T-helper 1 cell treated with Interleukin-12 subunit alpha and Interleukin-12 subunit beta and Interleukin-4 antibody, amounts not matched to agents 30 μg/mL and 1 μg/mL, for 36 hours (primary cell): ENCODE measurements at regions not wholly inside any gene's neighbourhood (a gene's known extent, or its start where the extent isn't known, plus 50 kb on each side); places are given as distances from the start of the nearest gene placed in this dataset.
"Not testable (repeated sequence)": the region's sequence is repeated elsewhere in the genome, so short reads cannot be mapped to it uniquely, and the experiment has no call there.

Experiments
- H3K27ac Mint-ChIP-seq: one replicate; pipeline ENCODE4 v1.8.0; 2021; ENCODE audit warnings: mild to moderate bottlenecking, mixed read lengths
- H3K27me3 Mint-ChIP-seq: one replicate; pipeline ENCODE4 v1.8.0; 2021; ENCODE audit warnings: low read depth, mixed read lengths
- H3K36me3 Mint-ChIP-seq: one replicate; pipeline ENCODE4 v1.8.0; 2021; ENCODE audit warnings: low read depth, mixed read lengths
- H3K4me1 Mint-ChIP-seq: one replicate; pipeline ENCODE4 v1.8.0; 2021; ENCODE audit warnings: low read depth, mixed read lengths
- H3K4me3 Mint-ChIP-seq: one replicate; pipeline ENCODE4 v1.8.0; 2021; ENCODE audit warnings: mild to moderate bottlenecking, moderate library complexity, mixed read lengths
- H3K9me3 Mint-ChIP-seq: one replicate; pipeline ENCODE4 v1.8.0; 2021; ENCODE audit warnings: mixed read lengths

DNA sequence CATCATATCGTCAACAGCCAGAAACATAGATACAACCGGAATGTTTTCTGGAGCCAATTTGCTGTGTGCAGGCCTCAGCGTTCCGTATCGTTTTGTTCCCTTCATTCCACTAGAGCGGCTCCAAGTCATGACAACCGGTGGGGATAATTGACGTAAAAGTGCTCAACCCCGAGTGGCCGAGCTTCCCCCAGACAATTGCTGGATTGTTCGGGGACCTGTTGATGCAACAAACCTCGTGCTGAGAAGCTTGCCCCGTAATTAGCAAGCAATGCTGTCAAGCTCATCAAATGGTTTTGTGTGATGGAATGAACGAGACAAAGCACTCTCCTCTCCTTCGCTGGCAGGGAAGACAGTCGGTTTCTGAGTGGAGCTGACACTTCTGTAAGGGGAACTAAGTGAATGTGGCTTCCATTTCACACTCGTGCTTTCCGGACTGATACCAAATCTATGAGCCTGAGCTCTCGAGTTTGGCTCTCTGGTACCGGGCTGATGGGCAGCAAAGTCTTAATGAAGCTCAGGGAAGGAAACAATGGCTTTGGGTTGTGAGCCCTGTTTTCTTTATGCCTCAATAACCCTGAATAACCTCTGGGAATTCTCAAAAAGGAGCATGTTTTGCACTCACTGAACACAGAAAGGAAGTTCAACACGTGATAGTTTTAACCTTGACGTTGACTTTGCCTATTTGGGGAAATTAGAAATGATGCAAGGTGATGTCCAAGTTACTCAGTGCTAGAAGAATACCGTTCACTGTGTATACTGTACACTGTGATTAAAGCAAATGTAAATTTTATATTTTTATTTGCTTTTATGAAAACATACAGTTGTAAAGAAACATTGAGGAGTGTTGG lies 220.5 kb downstream of the BAMBI start:
- Mint-ChIP-seq H3K36me3 (no peaks in the 10 kb centered on the region), H3K27ac (no peak overlapping the region), H3K4me3 (no peak overlapping the region), H3K4me1 (no peaks in the 10 kb centered on the region), H3K9me3 (no peaks in the 10 kb centered on the region), H3K27me3 (no peaks in the 10 kb centered on the region)

DNA sequence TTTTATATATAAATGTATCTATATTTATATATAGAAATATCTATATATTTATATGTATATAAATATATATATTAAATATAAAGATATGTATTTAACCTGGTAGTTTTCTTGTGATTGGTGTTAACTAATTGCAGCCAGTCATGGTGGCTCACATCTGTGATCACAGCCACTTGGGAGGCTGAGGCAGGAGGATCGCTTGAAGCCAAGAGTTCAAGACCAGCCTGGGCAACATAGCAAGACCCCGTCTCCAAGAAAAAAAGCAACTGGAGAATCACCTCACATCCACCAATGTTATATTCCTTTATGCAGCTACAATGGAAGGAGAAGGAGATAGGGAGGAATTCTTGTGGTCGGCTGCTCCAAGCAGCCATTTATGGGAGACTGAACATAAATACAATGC lies 224.9 kb downstream of the BAMBI start:
- no peaks in the 10 kb centered on the region for H3K4me1 Mint-ChIP-seq
- H3K9me3 Mint-ChIP-seq: no peaks in the 10 kb centered on the region
- no peaks in the 10 kb centered on the region for H3K36me3 Mint-ChIP-seq
- no peak overlapping the region for H3K27ac Mint-ChIP-seq
- no peaks in the 10 kb centered on the region for H3K27me3 Mint-ChIP-seq
- H3K4me3 Mint-ChIP-seq: no peak overlapping the region

DNA sequence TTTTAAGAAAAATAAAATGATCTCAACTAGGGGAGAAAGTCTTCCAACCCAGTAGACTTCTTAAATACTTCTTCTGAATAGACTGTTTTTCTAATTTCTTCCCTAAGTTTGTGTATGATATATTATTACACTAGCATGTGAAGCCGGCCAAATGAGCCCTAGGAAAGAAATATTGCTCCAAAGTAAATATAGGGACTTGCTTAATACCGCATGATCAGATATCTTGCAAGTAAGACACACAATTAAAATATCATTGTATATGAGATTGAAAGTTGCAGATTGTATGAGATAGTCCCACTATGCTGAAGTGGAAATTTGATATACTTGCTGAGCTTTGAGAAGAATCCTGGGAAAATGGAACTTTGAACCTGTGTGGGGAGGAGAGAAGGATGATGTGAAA lies 225.7 kb downstream of the BAMBI start:
- Mint-ChIP-seq H3K9me3 (no peaks in the 10 kb centered on the region), H3K4me1 (no peaks in the 10 kb centered on the region), H3K4me3 (no peak overlapping the region), H3K27me3 (no peaks in the 10 kb centered on the region), H3K27ac (no peak overlapping the region), H3K36me3 (no peaks in the 10 kb centered on the region)

DNA sequence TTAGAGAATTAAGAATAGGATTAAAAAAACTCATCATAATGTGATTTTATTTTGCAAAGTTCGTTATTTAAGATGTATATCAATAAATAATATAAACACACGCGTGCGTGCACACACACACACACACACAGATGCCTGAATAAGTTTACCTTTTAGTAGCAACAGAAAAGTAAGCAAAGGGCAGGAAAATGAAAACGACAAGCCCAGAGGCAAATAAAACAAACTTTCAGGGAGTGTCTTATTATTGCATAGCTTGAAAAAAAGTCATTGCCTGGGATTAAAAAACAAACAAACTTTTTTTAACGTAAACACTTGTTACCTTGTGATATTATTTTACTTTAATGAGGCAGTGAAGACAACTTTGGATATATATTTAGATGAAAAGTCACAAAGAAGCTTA lies 226.4 kb downstream of the BAMBI start:
- H3K27me3 Mint-ChIP-seq: no peaks in the 10 kb centered on the region
- H3K36me3 Mint-ChIP-seq: no peaks in the 10 kb centered on the region
- H3K4me3 Mint-ChIP-seq: no peak overlapping the region
- no peaks in the 10 kb centered on the region for H3K9me3 Mint-ChIP-seq
- no peak overlapping the region for H3K27ac Mint-ChIP-seq
- no peaks in the 10 kb centered on the region for H3K4me1 Mint-ChIP-seq

DNA sequence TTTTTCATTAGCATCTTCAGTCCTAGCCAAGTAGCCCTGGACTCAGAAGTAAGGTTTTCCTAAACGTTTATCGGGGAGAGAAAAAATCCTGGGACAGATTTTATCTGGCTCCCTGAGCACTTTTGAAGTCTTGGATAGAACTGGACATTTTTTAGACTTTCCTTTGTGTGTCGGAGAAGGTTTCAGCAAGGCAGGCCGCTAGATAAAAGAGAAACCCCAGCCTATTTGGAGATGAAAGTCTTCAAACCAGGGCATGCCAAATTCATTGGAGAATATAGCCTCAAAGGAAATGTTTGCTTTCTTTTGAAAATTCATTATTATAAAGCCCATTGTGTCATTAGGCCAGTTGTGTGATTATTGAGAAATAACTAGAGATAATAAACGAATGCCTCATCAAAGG lies 228.1 kb downstream of the BAMBI start:
- no peaks in the 10 kb centered on the region for H3K9me3 Mint-ChIP-seq

DNA sequence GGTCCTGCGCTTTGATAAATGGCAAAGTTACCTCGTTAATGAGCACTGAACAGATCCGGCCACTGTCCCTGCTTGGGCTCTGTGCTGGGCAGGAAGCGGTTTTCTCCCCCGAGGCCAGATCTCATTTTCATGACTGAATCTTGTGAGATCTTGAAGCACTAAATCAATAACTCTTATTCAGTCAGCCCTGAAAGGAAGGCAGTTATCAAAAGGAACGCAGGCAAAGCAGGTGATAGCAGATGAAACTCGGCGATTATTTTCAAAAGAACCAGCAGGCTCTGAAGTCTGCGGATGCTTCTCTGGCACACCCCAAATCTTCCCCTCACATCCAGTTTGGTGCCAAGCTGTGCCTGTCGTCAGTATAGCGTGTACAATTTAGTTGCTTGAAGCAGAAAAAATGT lies 228.7 kb downstream of the BAMBI start:
- H3K9me3 Mint-ChIP-seq: no peaks in the 10 kb centered on the region
- H3K4me1 Mint-ChIP-seq: no peaks in the 10 kb centered on the region
- no peak overlapping the region for H3K4me3 Mint-ChIP-seq
- no peaks in the 10 kb centered on the region for H3K36me3 Mint-ChIP-seq
- H3K27ac Mint-ChIP-seq: no peak overlapping the region
- H3K27me3 Mint-ChIP-seq: no peaks in the 10 kb centered on the region

More for the DNA sequence above, 228.1 kb downstream of the BAMBI start:
- H3K4me1 Mint-ChIP-seq: no peaks in the 10 kb centered on the region
- no peak overlapping the region for H3K27ac Mint-ChIP-seq
- H3K36me3 Mint-ChIP-seq: no peaks in the 10 kb centered on the region
- no peaks in the 10 kb centered on the region for H3K27me3 Mint-ChIP-seq
- H3K4me3 Mint-ChIP-seq: no peak overlapping the region

DNA sequence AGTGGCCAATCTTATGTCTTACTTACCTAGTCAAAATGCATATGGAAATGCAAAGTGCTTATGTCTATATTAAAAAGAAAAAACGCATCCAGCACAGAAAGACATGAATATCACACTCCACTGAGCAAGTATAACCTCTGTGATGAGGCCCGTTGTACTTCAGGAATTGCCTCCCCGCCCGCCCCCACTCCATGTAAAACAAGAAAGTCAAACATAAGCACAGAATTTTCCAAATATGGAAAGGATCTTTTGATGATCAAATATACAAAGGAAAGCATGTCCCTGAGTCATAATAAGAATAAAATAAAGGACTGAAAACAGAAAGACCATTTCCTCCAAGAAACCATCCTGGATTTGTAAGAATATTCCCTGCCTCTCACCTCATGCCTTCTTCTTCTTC lies 229.1 kb downstream of the BAMBI start:
- H3K9me3 Mint-ChIP-seq: no peaks in the 10 kb centered on the region
- H3K36me3 Mint-ChIP-seq: no peaks in the 10 kb centered on the region
- H3K27me3 Mint-ChIP-seq: no peaks in the 10 kb centered on the region
- no peaks in the 10 kb centered on the region for H3K4me1 Mint-ChIP-seq
- H3K4me3 Mint-ChIP-seq: no peak overlapping the region
- no peak overlapping the region for H3K27ac Mint-ChIP-seq

DNA sequence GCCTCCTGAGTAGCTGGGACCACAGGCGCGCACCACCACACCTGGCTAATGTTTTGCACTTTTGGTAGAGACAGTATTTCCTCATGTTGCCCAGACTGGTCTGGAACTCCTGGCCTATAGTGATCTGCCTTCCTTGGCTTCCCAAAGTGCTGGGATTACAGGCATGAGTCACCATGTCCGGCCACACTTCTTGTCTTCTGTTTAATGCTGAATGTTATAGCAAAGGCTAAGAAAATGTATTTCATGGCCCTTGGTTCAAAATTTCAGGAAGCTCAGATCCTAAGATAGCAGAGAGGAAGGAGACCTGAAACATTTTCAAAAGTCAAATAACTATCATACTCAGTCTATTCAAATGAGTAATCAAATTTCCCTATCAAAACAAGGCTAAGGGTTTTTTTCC lies 229.6 kb downstream of the BAMBI start:
- no peaks in the 10 kb centered on the region for H3K9me3 Mint-ChIP-seq
- H3K4me1 Mint-ChIP-seq: no peaks in the 10 kb centered on the region
- H3K27me3 Mint-ChIP-seq: no peaks in the 10 kb centered on the region
- H3K36me3 Mint-ChIP-seq: no peaks in the 10 kb centered on the region
- H3K4me3 Mint-ChIP-seq: no peak overlapping the region
- no peak overlapping the region for H3K27ac Mint-ChIP-seq

DNA sequence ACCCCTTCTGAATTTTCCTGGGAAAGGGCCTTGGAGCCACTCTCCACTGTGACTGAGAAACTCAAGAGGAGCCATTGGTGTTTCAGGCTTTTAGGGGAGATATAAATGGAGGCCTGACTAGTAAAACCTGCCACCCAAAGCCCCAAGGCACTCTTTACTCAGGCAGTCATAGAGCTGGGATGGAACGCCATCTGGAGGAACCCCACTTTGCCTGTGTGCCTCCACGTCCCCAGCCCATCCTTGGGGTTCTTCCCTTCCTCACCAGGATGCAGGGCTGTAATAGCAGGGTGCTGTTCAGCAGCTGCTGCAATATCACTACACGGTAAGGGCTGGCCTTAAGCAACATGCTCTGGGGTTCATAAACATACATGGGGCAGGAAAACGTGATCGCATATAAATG lies 232.6 kb downstream of the BAMBI start:
- H3K27me3 Mint-ChIP-seq: no peaks in the 10 kb centered on the region
- no peaks in the 10 kb centered on the region for H3K36me3 Mint-ChIP-seq
- no peak overlapping the region for H3K27ac Mint-ChIP-seq
- no peaks in the 10 kb centered on the region for H3K4me1 Mint-ChIP-seq
- no peak overlapping the region for H3K4me3 Mint-ChIP-seq
- no peaks in the 10 kb centered on the region for H3K9me3 Mint-ChIP-seq

DNA sequence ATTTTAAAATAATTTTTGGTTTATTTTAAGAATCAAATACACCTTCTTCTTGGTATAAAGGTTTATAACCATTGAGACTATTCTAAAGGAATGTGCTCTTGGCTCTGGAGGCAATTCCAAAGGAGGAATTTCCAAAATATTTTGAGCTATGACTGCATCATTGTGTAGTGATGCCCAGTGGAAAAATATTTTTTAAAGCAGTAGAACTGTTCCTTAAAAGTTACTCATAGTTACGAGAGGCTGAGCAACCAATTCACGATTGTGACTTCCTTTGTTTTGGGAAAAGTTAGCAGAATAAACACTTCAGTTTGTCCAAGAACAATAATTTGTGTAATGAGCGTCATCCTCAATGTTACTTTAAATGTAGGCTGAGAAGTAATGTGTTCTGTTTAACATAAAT lies 233.6 kb downstream of the BAMBI start:
- no peaks in the 10 kb centered on the region for H3K9me3 Mint-ChIP-seq
- H3K27me3 Mint-ChIP-seq: no peaks in the 10 kb centered on the region
- no peak overlapping the region for H3K27ac Mint-ChIP-seq
- no peaks in the 10 kb centered on the region for H3K36me3 Mint-ChIP-seq
- H3K4me1 Mint-ChIP-seq: no peaks in the 10 kb centered on the region
- H3K4me3 Mint-ChIP-seq: no peak overlapping the region

DNA sequence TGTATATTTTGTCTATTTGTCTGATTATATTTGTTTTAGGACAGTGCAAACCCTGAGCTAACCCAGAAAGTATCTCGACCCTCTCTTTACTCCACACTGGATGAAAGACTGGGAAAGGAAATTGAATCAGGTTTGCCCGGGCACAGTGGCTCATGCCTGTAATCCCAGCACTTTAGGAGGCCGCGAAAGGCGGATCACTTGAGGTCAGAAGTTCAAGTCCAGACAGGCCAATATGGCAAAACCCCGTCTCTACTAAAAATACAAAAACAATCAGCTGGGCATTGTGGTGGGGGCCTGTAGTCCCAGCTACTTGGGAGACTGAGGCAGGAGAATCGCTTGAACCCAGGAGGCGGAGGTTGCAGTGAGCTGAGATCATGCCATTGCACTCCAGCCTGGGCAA lies 234.2 kb downstream of the BAMBI start:
- not testable (repeated sequence) for H3K4me3 Mint-ChIP-seq, H3K4me1 Mint-ChIP-seq

DNA sequence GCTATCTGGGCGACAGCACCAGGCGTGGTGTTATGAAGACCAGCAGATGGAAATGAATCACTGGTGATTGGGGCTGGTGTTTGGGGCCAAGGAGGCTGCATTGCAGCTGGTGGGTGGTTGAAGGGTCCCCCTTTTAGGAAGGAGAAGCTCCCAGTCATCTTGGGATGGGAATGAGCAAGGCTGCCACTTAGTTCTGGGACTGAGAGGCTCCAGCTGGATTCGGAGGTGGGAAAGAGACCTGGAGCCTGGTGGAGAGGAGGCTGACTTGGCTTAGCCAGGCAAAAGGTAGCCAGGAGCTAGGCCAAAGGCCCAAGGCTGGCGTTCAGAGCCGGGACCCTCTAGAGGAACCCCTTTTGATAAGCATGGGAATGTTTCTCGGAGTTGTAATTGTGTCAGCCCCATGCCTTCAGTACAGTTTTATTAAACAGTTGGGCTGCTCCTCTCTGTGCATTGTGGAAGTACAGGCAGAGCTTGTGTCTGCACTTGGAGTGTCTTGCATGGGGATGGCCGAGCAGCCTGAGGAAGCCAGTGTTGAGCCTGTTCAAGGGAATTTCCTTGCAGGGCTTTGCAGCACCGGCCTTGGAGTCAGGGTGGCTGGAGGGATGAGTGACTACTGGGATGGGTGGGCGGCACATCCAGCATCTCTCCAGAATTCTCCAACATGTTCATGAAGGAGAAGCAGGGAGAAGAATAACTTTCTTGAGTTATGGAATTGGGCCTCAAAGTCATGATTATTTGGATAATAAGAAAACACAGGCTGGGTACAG lies 234.9 kb downstream of the BAMBI start:
- Mint-ChIP-seq H3K4me3 (no peak overlapping the region), H3K4me1 (no peaks in the 10 kb centered on the region), H3K9me3 (no peaks in the 10 kb centered on the region), H3K36me3 (no peaks in the 10 kb centered on the region), H3K27me3 (no peaks in the 10 kb centered on the region), H3K27ac (no peak overlapping the region)

More for the DNA sequence above, 234.2 kb downstream of the BAMBI start:
- not testable (repeated sequence) for H3K36me3 Mint-ChIP-seq, H3K9me3 Mint-ChIP-seq, H3K27me3 Mint-ChIP-seq, H3K27ac Mint-ChIP-seq

DNA sequence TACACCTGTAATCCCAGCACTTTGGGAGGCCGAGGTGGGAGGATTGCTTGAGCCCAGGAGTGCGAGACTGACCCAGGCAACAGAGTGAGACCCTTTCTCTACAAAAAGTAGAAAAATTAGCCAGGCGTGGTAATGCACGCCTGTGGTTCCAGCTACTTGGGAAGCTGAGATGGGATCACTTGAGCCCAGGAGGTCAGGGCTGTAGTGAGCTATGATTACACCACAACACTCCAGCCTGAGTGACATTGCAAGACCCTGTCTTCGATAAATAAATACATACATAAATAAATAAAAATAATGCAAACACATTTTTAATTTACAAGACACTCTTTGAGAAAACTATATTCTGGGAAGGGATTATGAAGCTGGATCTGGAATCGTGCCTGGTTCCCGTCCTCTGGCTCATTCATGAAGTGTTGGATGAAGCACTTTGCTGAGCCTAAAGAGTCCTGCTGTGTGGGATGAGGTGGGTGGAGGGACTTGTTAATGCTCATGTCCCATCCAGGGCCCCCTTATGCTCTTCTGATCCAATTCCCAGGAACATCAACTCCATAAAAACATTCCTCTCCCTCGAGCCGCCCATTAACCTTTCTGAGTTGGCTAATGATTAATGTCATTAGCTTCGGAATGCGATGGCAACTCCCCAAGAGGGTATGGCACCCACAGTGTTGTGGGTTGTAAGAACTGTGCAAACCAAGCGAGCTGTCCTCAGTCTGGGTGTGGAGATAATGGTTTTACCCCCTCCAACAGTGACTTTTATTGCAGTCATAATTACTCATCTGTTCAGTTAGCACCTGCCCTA lies 236.3 kb downstream of the BAMBI start:
- Mint-ChIP-seq H3K4me3 (no peak overlapping the region), H3K27ac (no peak overlapping the region), H3K27me3 (no peaks in the 10 kb centered on the region), H3K4me1 (no peaks in the 10 kb centered on the region), H3K36me3 (no peaks in the 10 kb centered on the region), H3K9me3 (no peaks in the 10 kb centered on the region)

DNA sequence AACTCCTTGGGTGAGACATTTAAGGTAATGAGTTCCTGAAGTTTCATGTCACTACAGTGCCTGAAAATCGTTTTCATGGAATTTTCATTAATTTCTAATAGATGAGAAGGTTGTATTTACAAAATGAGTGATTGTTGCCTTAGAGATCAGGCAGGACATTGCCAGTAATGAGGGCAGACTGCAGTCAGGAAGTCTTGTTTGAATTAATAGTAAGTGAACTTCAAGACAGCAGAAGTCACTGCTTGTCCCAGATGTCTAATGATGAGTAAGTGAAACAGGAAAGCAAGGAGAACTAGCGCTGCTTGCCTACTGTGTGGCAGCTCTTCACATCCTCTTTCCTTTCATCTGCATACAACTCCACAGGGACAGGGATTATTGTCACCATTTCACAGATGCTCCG lies 237.4 kb downstream of the BAMBI start:
- Mint-ChIP-seq H3K27me3 (no peaks in the 10 kb centered on the region), H3K36me3 (no peaks in the 10 kb centered on the region), H3K27ac (no peak overlapping the region), H3K4me1 (no peaks in the 10 kb centered on the region), H3K9me3 (no peaks in the 10 kb centered on the region), H3K4me3 (no peak overlapping the region)
